A549 (cell line): ENCODE measurements at regions not wholly inside any gene's neighbourhood (a gene's known extent, or its start where the extent isn't known, plus 50 kb on each side); places are given as distances from the start of the nearest gene placed in this dataset.

Experiments
- ATAC-seq, 2 experiments: fragments of 200-7000 bp in 1 of 2; fragments of >200 bp in 1 of 2; cut with Nextera tagmentation in 1 of 2; cut with Tn5 transposase in 1 of 2; 3 replicates each; pipeline versions ENCODE4 v1.8.0 to v1.9.1; 2018 to 2020; ENCODE audit warnings: mild to moderate bottlenecking in 1 of 2, moderate library complexity in 1 of 2
- CTCF ChIA-PET: fragments of 300-600 bp; sonication (Branson Sonifier 250); formaldehyde crosslinking; extraction: SDS; loops from one replicate; lab custom pipeline; 2021; ENCODE audit warnings: antibody characterized with exemption, inconsistent platforms; lab: Yijun Ruan, JAX
- POLR2A ChIA-PET: fragments of 350-600 bp; formaldehyde crosslinking; extraction: SDS; loops from one replicate; lab custom pipeline; 2021; ENCODE audit warnings: antibody characterized with exemption, inconsistent platforms; lab: Yijun Ruan, JAX
- DNase-seq, 2 experiments: peaks; one replicate each; pipeline versions ENCODE4 v3.0.0 to v3.0.0-alpha.2; 2011 to 2016; ENCODE audit warnings: low read depth in 1 of 2, low spot score in 1 of 2
- FAIRE-seq: peaks from 2 replicates; lab custom pipeline; 2011; peaks lifted over from hg19 to GRCh38; lab: Jason Lieb, UNC
- H3K27ac ChIP-seq, 2 experiments: fragments of >200 bp; sonication (Bioruptor Twin); formaldehyde crosslinking; 3 replicates each; pipeline ENCODE4 v1.5.1; 2016 to 2017
- H3K4me1 ChIP-seq: fragments of >200 bp; sonication (Bioruptor Twin); formaldehyde crosslinking; 3 replicates; pipeline ENCODE4 v1.6.1; 2016
- H3K4me2 ChIP-seq: fragments of >200 bp; sonication (Bioruptor Twin); formaldehyde crosslinking; 3 replicates; pipeline ENCODE4 v1.6.1; 2016
- H3K4me3 ChIP-seq: fragments of >200 bp; sonication (Bioruptor Twin); formaldehyde crosslinking; 3 replicates; pipeline ENCODE4 v1.5.1; 2016
- H3K9me3 ChIP-seq: fragments of >200 bp; sonication (Bioruptor Twin); formaldehyde crosslinking; 3 replicates; pipeline ENCODE4 v1.6.1; 2016
- ATOH8 ChIP-seq: fragments of 250-450 bp; sonication (Bioruptor Pico); IDR thresholded peaks from 2 replicates; pipeline ENCODE4 v1.5.0; 2020; ENCODE audit warnings: low read depth, mild to moderate bottlenecking, moderate library complexity
- BHLHE40 ChIP-seq: IDR thresholded peaks from 2 replicates; pipeline ENCODE4 v1.6.1; 2012; ENCODE audit warnings: low read depth, low read length, inconsistent platforms
- CBX8 ChIP-seq: fragments of 200-600 bp; sonication (generic); IDR thresholded peaks from 2 replicates; pipeline ENCODE4 v1.6.1; 2016
- E2F6 ChIP-seq: IDR thresholded peaks from 2 replicates; pipeline ENCODE4 v1.6.1; 2012; ENCODE audit warnings: low read depth, borderline replicate concordance
- FOSB ChIP-seq: fragments of 250-450 bp; sonication (Bioruptor Pico); IDR thresholded peaks from 2 replicates; pipeline ENCODE4 v1.5.0; 2020; ENCODE audit warnings: mild to moderate bottlenecking, moderate library complexity
- GATA3 ChIP-seq: IDR thresholded peaks from 2 replicates; pipeline ENCODE4 v1.6.1; 2012; ENCODE audit warnings: borderline replicate concordance
- HDAC2 ChIP-seq: fragments of 200-600 bp; sonication (generic); IDR thresholded peaks from 2 replicates; pipeline ENCODE4 v1.6.1; 2016
- HES2 ChIP-seq: fragments of >200 bp; sonication (Bioruptor Twin); formaldehyde crosslinking; IDR thresholded peaks from 2 replicates; pipeline ENCODE4 v1.6.1; 2016
- HOXA7 ChIP-seq: fragments of 250-450 bp; sonication (Bioruptor Pico); IDR thresholded peaks from 2 replicates; pipeline ENCODE4 v1.5.0; 2020; ENCODE audit warnings: mild to moderate bottlenecking, moderate library complexity
- JUN ChIP-seq, 2 experiments: fragments of >200 bp; sonication (Bioruptor Twin); formaldehyde crosslinking; IDR thresholded peaks; 2 replicates in 1 of 2; 3 replicates in 1 of 2; pipeline ENCODE4 v1.6.1; 2016 to 2017
- JUNB ChIP-seq: fragments of >200 bp; sonication (Bioruptor Twin); formaldehyde crosslinking; IDR thresholded peaks from 2 replicates; pipeline ENCODE4 v1.6.1; 2016
- KDM1A ChIP-seq: fragments of 200-600 bp; sonication (generic); IDR thresholded peaks from 2 replicates; pipeline ENCODE4 v1.6.1; 2016; ENCODE audit warnings: low read depth, mild to moderate bottlenecking
- MYC ChIP-seq: IDR thresholded peaks from 2 replicates; pipeline ENCODE4 v1.6.1; 2012; ENCODE audit warnings: mild to moderate bottlenecking, inconsistent platforms, low read length, improper control_type of control experiment, borderline replicate concordance
- NPAS2 ChIP-seq: fragments of 250-450 bp; sonication (Bioruptor Pico); IDR thresholded peaks from 2 replicates; pipeline ENCODE4 v1.8.0; 2022; ENCODE audit warnings: mild to moderate bottlenecking, moderate library complexity, borderline replicate concordance
- POLR2A ChIP-seq: IDR thresholded peaks from 2 replicates; pipeline ENCODE4 v1.6.1; 2012; ENCODE audit warnings: mild to moderate bottlenecking, low read length
- POLR2AphosphoS2 ChIP-seq: conservative IDR thresholded peaks from 2 replicates; pipeline ENCODE4 v1.6.1; 2012; ENCODE audit warnings: low read length, improper control_type of control experiment, inconsistent platforms
- RARB ChIP-seq: fragments of 250-450 bp; sonication (Bioruptor Pico); IDR thresholded peaks from 2 replicates; pipeline ENCODE4 v1.8.0; 2021; ENCODE audit warnings: mild to moderate bottlenecking, moderate library complexity
- TP53 ChIP-seq: fragments of 250-450 bp; sonication (Bioruptor Pico); IDR thresholded peaks from 2 replicates; pipeline ENCODE4 v1.5.0; 2021; ENCODE audit warnings: mild to moderate bottlenecking, moderate library complexity
- ZC3H11A ChIP-seq: fragments of 450-650 bp; IDR thresholded peaks from 2 replicates; pipeline ENCODE4 v1.6.1; 2014; ENCODE audit warnings: antibody characterized with exemption, mild to moderate bottlenecking
- ZFP36 ChIP-seq: fragments of 450-650 bp; IDR thresholded peaks from 2 replicates; pipeline ENCODE4 v1.6.1; 2014; ENCODE audit warnings: borderline replicate concordance; ENCODE audit not compliant: partially characterized antibody
- ZNF302 ChIP-seq: fragments of 250-450 bp; sonication (Bioruptor Pico); IDR thresholded peaks from 2 replicates; pipeline ENCODE4 v1.9.0; 2021; ENCODE audit warnings: inconsistent platforms, mild to moderate bottlenecking, moderate library complexity
- WGBS: methylation state at CpG from one replicate; pipeline ENCODE4 v1.1.6; 2017; ENCODE audit errors: missing lambda C conversion rate; 5-methylcytosine and 5-hydroxymethylcytosine counted together
- TF ChIP-seq, protein P1 (sequence below): fragments of 250-450 bp; sonication (Bioruptor Pico); IDR thresholded peaks from 2 replicates; pipeline ENCODE4 v1.5.0; 2021; ENCODE audit warnings: mild to moderate bottlenecking, moderate library complexity, borderline replicate concordance
- TF ChIP-seq, protein P2 (sequence below): fragments of 150-350 bp; IDR thresholded peaks from 2 replicates; pipeline ENCODE4 v1.6.1; 2014; ENCODE audit warnings: low read depth, mild to moderate bottlenecking, low read length

GRCh38 chr5:133882846-133883245, 85.6 kb downstream of the C5orf15 start (continued):
- no peak for TF ChIP-seq CBX8
- TF ChIP-seq HOXA7 = no peak

DNA sequence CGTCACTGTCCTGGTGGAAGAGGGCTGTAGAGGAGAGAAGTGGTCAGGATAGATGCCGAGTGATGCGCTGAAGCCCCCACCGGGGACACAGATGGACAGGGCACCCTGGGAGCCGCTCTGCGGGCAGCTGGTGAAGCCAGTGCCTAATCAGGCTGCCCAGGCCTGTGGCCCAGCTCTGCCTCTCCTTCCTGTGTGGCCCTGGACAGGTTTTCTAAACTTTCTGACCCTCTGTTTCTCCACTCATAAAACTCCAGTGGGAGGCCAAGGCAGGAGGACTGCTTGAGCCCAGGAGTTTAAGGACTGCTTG, 86.1 kb downstream of the C5orf15 start:
- POLR2A ChIA-PET = no interaction called here
- no peaks in the 10 kb centered on the region for H3K9me3 ChIP-seq
- H3K4me3 ChIP-seq = no peak overlapping the region
- FAIRE-seq (no peak), DNase-seq (no peak), ATAC-seq (no peak)
- CTCF ChIA-PET = interaction anchor here (0.9 to 6.9 kb wide), 3 partner anchors 12 to 771 kb away, joined by 3 to 78 read pairs (median 5); no protein-coding TSS in a partner anchor
- H3K4me1 ChIP-seq = no peaks in the 10 kb centered on the region
- no peak overlapping the region for H3K4me2 ChIP-seq
- no peak for TF ChIP-seq RARB
- TF ChIP-seq, protein P1, sequence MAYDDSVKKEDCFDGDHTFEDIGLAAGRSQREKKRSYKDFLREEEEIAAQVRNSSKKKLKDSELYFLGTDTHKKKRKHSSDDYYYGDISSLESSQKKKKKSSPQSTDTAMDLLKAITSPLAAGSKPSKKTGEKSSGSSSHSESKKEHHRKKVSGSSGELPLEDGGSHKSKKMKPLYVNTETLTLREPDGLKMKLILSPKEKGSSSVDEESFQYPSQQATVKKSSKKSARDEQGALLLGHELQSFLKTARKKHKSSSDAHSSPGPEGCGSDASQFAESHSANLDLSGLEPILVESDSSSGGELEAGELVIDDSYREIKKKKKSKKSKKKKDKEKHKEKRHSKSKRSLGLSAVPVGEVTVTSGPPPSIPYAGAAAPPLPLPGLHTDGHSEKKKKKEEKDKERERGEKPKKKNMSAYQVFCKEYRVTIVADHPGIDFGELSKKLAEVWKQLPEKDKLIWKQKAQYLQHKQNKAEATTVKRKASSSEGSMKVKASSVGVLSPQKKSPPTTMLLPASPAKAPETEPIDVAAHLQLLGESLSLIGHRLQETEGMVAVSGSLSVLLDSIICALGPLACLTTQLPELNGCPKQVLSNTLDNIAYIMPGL = no peak
- WGBS = 82% methylated on average over 6 of the region's 6 CpGs
- H3K27ac ChIP-seq = no peak overlapping the region

DNA sequence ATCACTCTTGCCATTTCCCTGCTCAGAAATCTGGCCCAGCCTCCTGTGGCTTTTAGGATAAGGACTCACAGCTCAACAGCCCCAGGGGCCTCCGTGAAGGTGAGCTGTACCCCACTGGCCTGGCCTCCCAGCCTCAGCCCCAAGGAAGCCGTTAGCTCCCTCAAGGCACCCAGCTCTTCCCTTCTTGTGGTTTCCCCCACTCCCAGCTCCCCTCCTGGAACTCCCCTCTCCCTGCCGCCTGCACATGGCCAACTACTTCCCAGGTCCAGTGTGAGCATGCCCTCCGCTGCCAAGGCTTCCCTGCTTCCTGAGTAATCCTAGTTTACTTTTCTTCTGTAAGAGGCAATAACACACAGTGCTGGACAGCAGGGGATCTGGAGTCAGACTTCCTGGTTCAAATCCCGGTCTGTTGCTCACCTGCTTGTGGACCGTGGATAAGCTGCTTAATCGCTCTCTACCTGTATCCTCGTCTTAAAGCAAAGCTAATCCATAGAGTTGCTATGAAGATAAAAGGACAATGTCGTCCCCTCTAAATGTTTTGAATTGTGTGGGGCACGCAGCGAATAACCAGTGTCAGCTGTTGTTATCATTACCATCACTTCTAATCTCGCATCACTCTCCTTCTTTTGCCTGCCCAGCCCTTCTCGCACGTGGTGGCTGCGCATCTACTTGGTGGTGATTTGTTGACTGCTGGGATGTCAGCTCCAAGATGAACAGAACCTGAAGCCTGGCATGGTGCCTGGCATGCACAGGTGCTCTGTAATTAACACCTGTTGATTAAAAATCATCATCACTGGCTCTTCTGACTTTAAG, 86.6 kb downstream of the C5orf15 start:
- H3K27ac ChIP-seq = no peak overlapping the region
- no peaks in the 10 kb centered on the region for H3K4me1 ChIP-seq
- TF ChIP-seq POLR2AphosphoS2 = no peak
- TF ChIP-seq ATOH8 (CRISPR knock-in tag) = no peak
- no peak for TF ChIP-seq GATA3
- no peak for TF ChIP-seq JUN (IDR thresholded peaks at IDR 0.05)
- TF ChIP-seq ZNF302 (CRISPR knock-in tag) = no peak
- no peak for TF ChIP-seq HDAC2
- TF ChIP-seq TP53 (CRISPR knock-in tag) = no peak
- TF ChIP-seq BHLHE40 = no peak
- no peak for TF ChIP-seq JUNB
- no peak for TF ChIP-seq MYC
- no peak for TF ChIP-seq FOSB
- TF ChIP-seq HES2 = no peak
- TF ChIP-seq ZFP36 = no peak
- TF ChIP-seq E2F6 = no peak
- no peak for TF ChIP-seq POLR2A
- TF ChIP-seq ZC3H11A = no peak
- TF ChIP-seq, protein P2, sequence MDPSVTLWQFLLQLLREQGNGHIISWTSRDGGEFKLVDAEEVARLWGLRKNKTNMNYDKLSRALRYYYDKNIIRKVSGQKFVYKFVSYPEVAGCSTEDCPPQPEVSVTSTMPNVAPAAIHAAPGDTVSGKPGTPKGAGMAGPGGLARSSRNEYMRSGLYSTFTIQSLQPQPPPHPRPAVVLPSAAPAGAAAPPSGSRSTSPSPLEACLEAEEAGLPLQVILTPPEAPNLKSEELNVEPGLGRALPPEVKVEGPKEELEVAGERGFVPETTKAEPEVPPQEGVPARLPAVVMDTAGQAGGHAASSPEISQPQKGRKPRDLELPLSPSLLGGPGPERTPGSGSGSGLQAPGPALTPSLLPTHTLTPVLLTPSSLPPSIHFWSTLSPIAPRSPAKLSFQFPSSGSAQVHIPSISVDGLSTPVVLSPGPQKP = no peak
- no peak for TF ChIP-seq KDM1A
- TF ChIP-seq NPAS2 (CRISPR knock-in tag) = no peak
- DNase-seq (no peak), ATAC-seq (no peak), FAIRE-seq (no peak)
- ChIA-PET POLR2A (no interaction called here), CTCF (interaction anchor here (1.3 to 6.9 kb wide), 3 partner anchors 12 to 458 kb away, joined by 5 to 78 read pairs (median 5); no protein-coding TSS in a partner anchor)
- no peak overlapping the region for H3K4me3 ChIP-seq
- WGBS = 71% methylated on average over 14 of the region's 15 CpGs
- no peaks in the 10 kb centered on the region for H3K9me3 ChIP-seq
- H3K4me2 ChIP-seq = no peak overlapping the region
